ENCODE measurements at regions not wholly inside any gene's neighbourhood (a gene's known extent, or its start where the extent isn't known, plus 50 kb on each side); places are given as distances from the start of the nearest gene placed in this dataset.
A peak's percentile ranks its signal among the peaks of the same experiment; 100 is the strongest.
"Not testable (repeated sequence)": the region's sequence is repeated elsewhere in the genome, so short reads cannot be mapped to it uniquely, and the experiment has no call there.

DNA sequence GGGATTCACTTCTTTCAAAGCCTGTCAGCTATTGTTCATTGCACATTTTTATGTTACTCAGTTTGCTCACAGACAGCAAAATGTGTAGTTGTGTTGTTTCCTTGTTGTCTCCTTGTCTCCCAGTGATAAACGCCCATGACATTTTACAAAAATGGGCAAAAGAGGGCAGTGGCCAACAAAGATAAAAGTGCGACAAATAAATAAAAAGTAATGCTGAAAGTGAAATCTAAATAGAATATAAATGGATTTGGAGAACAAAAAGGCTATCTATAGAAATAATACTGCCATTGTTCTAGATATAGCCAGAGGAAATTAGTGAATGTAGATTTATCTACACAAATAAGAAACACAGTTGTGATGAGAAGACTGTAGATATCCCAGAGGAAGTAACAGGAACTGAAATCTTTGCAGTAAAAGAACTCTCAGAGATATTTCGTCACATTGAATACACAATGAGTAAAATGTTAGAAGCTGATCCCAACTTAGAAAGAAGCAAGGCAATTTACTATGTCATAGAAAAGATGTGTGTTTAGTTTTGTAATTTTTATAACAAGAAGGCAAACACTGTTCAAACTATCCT lies 1186.2 kb upstream of the FAM98A start:
- TF ChIP-seq, protein P1, sequence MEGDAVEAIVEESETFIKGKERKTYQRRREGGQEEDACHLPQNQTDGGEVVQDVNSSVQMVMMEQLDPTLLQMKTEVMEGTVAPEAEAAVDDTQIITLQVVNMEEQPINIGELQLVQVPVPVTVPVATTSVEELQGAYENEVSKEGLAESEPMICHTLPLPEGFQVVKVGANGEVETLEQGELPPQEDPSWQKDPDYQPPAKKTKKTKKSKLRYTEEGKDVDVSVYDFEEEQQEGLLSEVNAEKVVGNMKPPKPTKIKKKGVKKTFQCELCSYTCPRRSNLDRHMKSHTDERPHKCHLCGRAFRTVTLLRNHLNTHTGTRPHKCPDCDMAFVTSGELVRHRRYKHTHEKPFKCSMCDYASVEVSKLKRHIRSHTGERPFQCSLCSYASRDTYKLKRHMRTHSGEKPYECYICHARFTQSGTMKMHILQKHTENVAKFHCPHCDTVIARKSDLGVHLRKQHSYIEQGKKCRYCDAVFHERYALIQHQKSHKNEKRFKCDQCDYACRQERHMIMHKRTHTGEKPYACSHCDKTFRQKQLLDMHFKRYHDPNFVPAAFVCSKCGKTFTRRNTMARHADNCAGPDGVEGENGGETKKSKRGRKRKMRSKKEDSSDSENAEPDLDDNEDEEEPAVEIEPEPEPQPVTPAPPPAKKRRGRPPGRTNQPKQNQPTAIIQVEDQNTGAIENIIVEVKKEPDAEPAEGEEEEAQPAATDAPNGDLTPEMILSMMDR (IDR thresholded peaks at IDR 0.05; ENCODE audit: insufficient read depth, low read depth, low read length, missing control alignments), result no peak
- H3K4me3 ChIP-seq (ENCODE audit: low read depth, low read length), result no peak overlapping the region
- DNase-seq (ENCODE audit: low read depth), result no peak

GRCh38 chr2:34784701-34785100 lies 1185.6 kb upstream of the FAM98A start:
- no peak overlapping the region for H3K4me3 ChIP-seq (ENCODE audit: low read depth, low read length)
- TF ChIP-seq, protein P1 (IDR thresholded peaks at IDR 0.05; ENCODE audit: insufficient read depth, low read depth, low read length, missing control alignments), result no peak
- DNase-seq (ENCODE audit: low read depth), result no peak

DNA sequence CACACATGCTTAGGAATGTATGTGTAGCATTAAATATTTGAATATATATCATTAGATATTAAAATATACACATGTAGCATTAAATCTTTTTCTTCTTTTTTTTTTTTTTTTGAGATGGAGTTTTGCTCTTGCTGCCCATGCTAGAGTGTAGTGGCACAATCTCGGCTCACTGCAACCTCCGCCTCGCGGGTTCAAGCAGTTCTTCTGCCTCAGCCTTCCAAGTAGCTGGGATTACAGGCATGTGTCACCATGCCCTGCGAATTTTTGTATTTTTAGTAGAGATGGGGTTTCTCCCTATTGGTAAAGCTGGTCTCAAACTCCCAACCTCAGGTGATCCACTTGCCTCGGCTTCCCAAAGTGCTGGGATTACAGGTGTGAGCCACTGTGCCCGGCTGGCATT lies 1151.6 kb upstream of the FAM98A start:
- not testable (repeated sequence) for DNase-seq (ENCODE audit: low read depth); H3K4me3 ChIP-seq (ENCODE audit: low read depth, low read length)

GRCh38 chr2:34747643-34748042 lies 1148.5 kb upstream of the FAM98A start:
- no peak for DNase-seq (ENCODE audit: low read depth)
- TF ChIP-seq, protein P1 (IDR thresholded peaks at IDR 0.05; ENCODE audit: insufficient read depth, low read depth, low read length, missing control alignments), result no peak
- no peak overlapping the region for H3K4me3 ChIP-seq (ENCODE audit: low read depth, low read length)

- no peak overlapping the region for H3K4me3 ChIP-seq (ENCODE audit: low read depth, low read length)
- TF ChIP-seq, protein P1 (IDR thresholded peaks at IDR 0.05; ENCODE audit: insufficient read depth, low read depth, low read length, missing control alignments), result peak; percentile 15
- no peak for DNase-seq (ENCODE audit: low read depth)
Observed at GRCh38 chr2:34738691-34739090, 1139.6 kb upstream of the FAM98A start.

DNA sequence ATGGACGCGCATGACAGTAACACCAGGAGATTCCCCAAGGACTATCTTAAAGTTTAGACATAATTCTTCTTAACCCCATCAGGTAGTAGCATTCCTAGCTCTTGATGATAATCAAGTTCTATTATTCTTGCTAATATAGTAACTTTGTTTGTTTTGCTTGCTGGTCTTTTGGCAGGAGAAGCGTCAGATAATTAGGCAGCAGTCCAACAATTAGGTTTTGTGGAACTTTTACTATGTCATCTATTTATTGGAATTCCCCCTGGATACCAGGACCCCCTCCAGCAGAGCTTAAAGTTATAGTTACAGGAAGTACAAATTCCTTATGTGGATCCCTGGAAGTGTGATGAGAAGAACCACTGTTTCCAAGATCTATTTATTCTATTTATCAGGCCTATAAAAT lies 1138.0 kb upstream of the FAM98A start:
- no peak overlapping the region for H3K4me3 ChIP-seq (ENCODE audit: low read depth, low read length)
- no peak for DNase-seq (ENCODE audit: low read depth)
- TF ChIP-seq, protein P1 (IDR thresholded peaks at IDR 0.05; ENCODE audit: insufficient read depth, low read depth, low read length, missing control alignments), result no peak

- no peak overlapping the region for H3K4me3 ChIP-seq (ENCODE audit: low read depth, low read length)
- TF ChIP-seq, protein P1 (IDR thresholded peaks at IDR 0.05; ENCODE audit: insufficient read depth, low read depth, low read length, missing control alignments), result no peak
- DNase-seq (ENCODE audit: low read depth), result no peak
Observed at GRCh38 chr2:34736482-34736881, 1137.4 kb upstream of the FAM98A start.

All from GM12865 (cell line).